Endodermal cell (in vitro differentiated cells): ENCODE measurements at regions not wholly inside any gene's neighbourhood (a gene's known extent, or its start where the extent isn't known, plus 50 kb on each side); places are given as distances from the start of the nearest gene placed in this dataset.
A peak's percentile ranks its signal among the peaks of the same experiment; 100 is the strongest.

Source experiments
- DNase-seq: peaks from one replicate; pipeline ENCODE4 v3.0.0-alpha.2; 2017
- H3K27ac ChIP-seq: 2 replicates; pipeline ENCODE4 v1.5.1; 2013; ENCODE audit warnings: mild to moderate bottlenecking, low read depth, low read length, moderate library complexity
- H3K27me3 ChIP-seq: 2 replicates; pipeline ENCODE4 v1.6.1; 2013; ENCODE audit warnings: mild to moderate bottlenecking, low read length, moderate library complexity; ENCODE audit not compliant: insufficient read depth, control insufficient read depth, poor library complexity, severe bottlenecking
- H3K36me3 ChIP-seq: 2 replicates; pipeline ENCODE4 v1.7.0; 2013; ENCODE audit warnings: mild to moderate bottlenecking, low read length, moderate library complexity; ENCODE audit not compliant: control insufficient read depth, insufficient read depth
- H3K4me1 ChIP-seq: one replicate; pipeline ENCODE4 v1.7.0; 2013; ENCODE audit warnings: low read length; ENCODE audit not compliant: control insufficient read depth, insufficient read depth
- H3K4me3 ChIP-seq: 2 replicates; pipeline ENCODE4 v1.5.1; 2013; ENCODE audit warnings: mild to moderate bottlenecking, low read length, moderate library complexity
- H3K9ac ChIP-seq: 2 replicates; pipeline ENCODE4 v1.6.1; 2013; ENCODE audit warnings: mild to moderate bottlenecking, low read length, moderate library complexity; ENCODE audit not compliant: poor library complexity, severe bottlenecking; ENCODE audit errors: extremely low read depth
- H3K9me3 ChIP-seq: 2 replicates; pipeline ENCODE4 v1.6.1; 2013; ENCODE audit warnings: mild to moderate bottlenecking, low read length, moderate library complexity; ENCODE audit not compliant: control insufficient read depth
- H3K27ac Mint-ChIP-seq: 2 replicates; pipeline ENCODE4 v1.8.0; 2020; ENCODE audit warnings: mixed read lengths
- H3K27me3 Mint-ChIP-seq: 2 replicates; pipeline ENCODE4 v1.8.0; 2021; ENCODE audit warnings: mild to moderate bottlenecking, mixed read lengths; ENCODE audit not compliant: insufficient read depth
- H3K36me3 Mint-ChIP-seq: 2 replicates; pipeline ENCODE4 v1.8.0; 2020; ENCODE audit warnings: low read depth, mixed read lengths
- H3K4me1 Mint-ChIP-seq: 2 replicates; pipeline ENCODE4 v1.8.0; 2020; ENCODE audit warnings: mixed read lengths
- H3K4me3 Mint-ChIP-seq: 2 replicates; pipeline ENCODE4 v1.8.0; 2020; ENCODE audit warnings: mild to moderate bottlenecking, moderate library complexity, mixed read lengths
- H3K9me3 Mint-ChIP-seq: 2 replicates; pipeline ENCODE4 v1.8.0; 2020; ENCODE audit warnings: mild to moderate bottlenecking, mixed read lengths
- CTCF ChIP-seq: fragments of 200-600 bp; sonication (generic); conservative IDR thresholded peaks from 2 replicates; pipeline ENCODE4 v1.5.0; 2021; ENCODE audit warnings: antibody characterized with exemption, mild to moderate bottlenecking
- WGBS, 2 experiments: methylation state at CpG; one replicate each; pipeline versions ENCODE4 v1.1.5 to v1.1.7; 2013; ENCODE audit warnings: missing lambda C conversion rate in 2 of 2, mixed read lengths in 1 of 2; ENCODE audit not compliant: insufficient coverage in 1 of 2, insufficient read length in 1 of 2; 5-methylcytosine and 5-hydroxymethylcytosine counted together

- no peak for TF ChIP-seq CTCF
- H3K9me3 ChIP-seq, result no peaks in the 10 kb centered on the region
- no peaks in the 10 kb centered on the region for H3K4me1 Mint-ChIP-seq
These were observed 403.3 kb upstream of the TNRC6C start for GRCh38 chr17:77555121-77555591.

GRCh38 chr17:77555741-77556291, 402.7 kb upstream of the TNRC6C start:
- Histone ChIP-seq H3K4me3 (no peak overlapping the region), H3K9ac (no peak overlapping the region), H3K36me3 (no peaks in the 10 kb centered on the region), H3K27me3 (peaks cover 6% of the 10 kb centered on the region), H3K9me3 (no peaks in the 10 kb centered on the region), H3K27ac (no peak overlapping the region), H3K4me1 (no peaks in the 10 kb centered on the region)
- Mint-ChIP-seq H3K27ac (no peak overlapping the region), H3K9me3 (no peaks in the 10 kb centered on the region), H3K27me3 (peaks cover 11% of the 10 kb centered on the region), H3K36me3 (no peaks in the 10 kb centered on the region), H3K4me1 (no peaks in the 10 kb centered on the region), H3K4me3 (no peak overlapping the region)
- 87 to 90% methylated on average over 7 to 11 of the region's 11 CpGs for WGBS, 2 experiments
- TF ChIP-seq CTCF, result no peak
- DNase-seq, result no peak

More at GRCh38 chr17:77555121-77555591, 403.3 kb upstream of the TNRC6C start:
- no peaks in the 10 kb centered on the region for H3K36me3 ChIP-seq
- H3K4me3 Mint-ChIP-seq, result no peak overlapping the region
- H3K27me3 Mint-ChIP-seq, result peaks cover 9% of the 10 kb centered on the region
- no peak for DNase-seq
- peaks cover 6% of the 10 kb centered on the region for H3K27me3 ChIP-seq
- H3K4me3 ChIP-seq, result no peak overlapping the region
- no peaks in the 10 kb centered on the region for H3K36me3 Mint-ChIP-seq
- no peak overlapping the region for H3K9ac ChIP-seq
- H3K27ac Mint-ChIP-seq, result no peak overlapping the region
- no peak overlapping the region for H3K27ac ChIP-seq
- H3K9me3 Mint-ChIP-seq, result no peaks in the 10 kb centered on the region
- WGBS, 2 experiments, result 93% methylated on average over 11 to 16 of the region's 16 CpGs
- no peaks in the 10 kb centered on the region for H3K4me1 ChIP-seq

- DNase-seq, result peak; percentile 66
- Histone ChIP-seq H3K4me1 (no peaks in the 10 kb centered on the region), H3K9me3 (no peaks in the 10 kb centered on the region), H3K27me3 (peaks cover 6% of the 10 kb centered on the region), H3K27ac (no peak overlapping the region), H3K9ac (no peak overlapping the region), H3K4me3 (no peak overlapping the region), H3K36me3 (no peaks in the 10 kb centered on the region)
- H3K36me3 Mint-ChIP-seq, result no peaks in the 10 kb centered on the region
- H3K9me3 Mint-ChIP-seq, result no peaks in the 10 kb centered on the region
- H3K27me3 Mint-ChIP-seq, result peaks cover 9% of the 10 kb centered on the region
- H3K4me1 Mint-ChIP-seq, result no peaks in the 10 kb centered on the region
- no peak overlapping the region for H3K27ac Mint-ChIP-seq
- TF ChIP-seq CTCF, result no peak
- 83 to 85% methylated on average over 9 to 14 of the region's 14 CpGs for WGBS, 2 experiments
- H3K4me3 Mint-ChIP-seq, result no peak overlapping the region
These were observed 402.0 kb upstream of the TNRC6C start for GRCh38 chr17:77556383-77557061.
